Transverse colon (tissue), 4 donors: ENCODE measurements at regions not wholly inside any gene's neighbourhood (a gene's known extent, or its start where the extent isn't known, plus 50 kb on each side); places are given as distances from the start of the nearest gene placed in this dataset.

Experiments used
- DNase-seq: peaks from one replicate; pipeline ENCODE4 v3.0.0-alpha.2; 2019
- H3K27ac ChIP-seq, 4 donors: fragments of 200-600 bp; sonication (generic); 2 replicates each; pipeline ENCODE4 v1.5.1; 2016 to 2018; ENCODE audit warnings: inconsistent platforms in 4 of 4
- H3K27me3 ChIP-seq: fragments of 200-600 bp; sonication (generic); 2 replicates; pipeline ENCODE4 v1.5.1; 2017; ENCODE audit warnings: inconsistent platforms
- H3K36me3 ChIP-seq, 4 donors: fragments of 200-600 bp; sonication (generic); 2 replicates each; pipeline ENCODE4 v1.5.1; 2017 to 2019; ENCODE audit warnings: inconsistent platforms in 4 of 4
- H3K4me1 ChIP-seq, 4 donors: fragments of 200-600 bp; sonication (generic); 2 replicates each; pipeline ENCODE4 v1.5.1; 2017 to 2020; ENCODE audit warnings: inconsistent platforms in 4 of 4
- H3K4me3 ChIP-seq, 4 donors: fragments of 200-600 bp; sonication (generic); 1 replicate in 1 of 4; 2 replicates in 3 of 4; pipeline versions ENCODE4 v1.5.1 to v1.6.1; 2017 to 2019; ENCODE audit warnings: inconsistent platforms in 4 of 4
- H3K9me3 ChIP-seq, 2 donors: fragments of 200-600 bp; sonication (generic); 2 replicates each; pipeline ENCODE4 v1.5.1; 2017 to 2019; ENCODE audit warnings: inconsistent platforms in 2 of 2
- CTCF ChIP-seq, 5 experiments: fragments of 200-600 bp in 3 of 5; fragments of 450-650 bp in 2 of 5; sonication (generic) in 3 of 5; IDR thresholded peaks; 1 replicate in 2 of 5; 2 replicates in 3 of 5; pipeline ENCODE4 v1.5.1; 2016 to 2017; ENCODE audit warnings: antibody characterized with exemption in 5 of 5, inconsistent platforms in 3 of 5, mild to moderate bottlenecking in 2 of 5, moderate library complexity in 1 of 5
- EP300 ChIP-seq: sonication (generic); formaldehyde crosslinking; IDR thresholded peaks from one replicate; pipeline ENCODE4 v1.6.1; 2017; ENCODE audit warnings: antibody characterized with exemption, low read depth
- POLR2A ChIP-seq: fragments of 450-650 bp; IDR thresholded peaks from one replicate; pipeline ENCODE4 v1.6.1; 2016; ENCODE audit warnings: antibody characterized with exemption, mild to moderate bottlenecking, moderate library complexity
- POLR2AphosphoS5 ChIP-seq, 3 donors: sonication (generic); formaldehyde crosslinking; IDR thresholded peaks; one replicate each; pipeline ENCODE4 v1.6.1; 2016; ENCODE audit warnings: antibody characterized with exemption in 3 of 3
- WGBS, 2 donors: methylation state at CpG; one replicate each; pipeline ENCODE4 v1.1.5; 2018; ENCODE audit warnings: low coverage in 1 of 2; 5-methylcytosine and 5-hydroxymethylcytosine counted together
- in situ Hi-C, 4 donors: fragments of 200-750 bp; cut with MboI; loops; one replicate each; pipeline versions ENCODE4 v1.15.0 to v1.15.1; 2017; ENCODE audit warnings: low sequenced_read_pairs in 3 of 4, low pct_ligation_motif_present in 1 of 4, low pct_unique_long_range_greater_than_20kb in 1 of 4
- intact Hi-C: fragments of 100-400 bp; cut with DNase I; formaldehyde crosslinking; loops from one replicate; pipeline ENCODE4 v1.15.1; 2023; ENCODE audit warnings: low total_unique reads

- H3K27me3 ChIP-seq, result no peaks in the 10 kb centered on the region
- no peaks in the 10 kb centered on the region for H3K36me3 ChIP-seq
- TF ChIP-seq POLR2A (no peak), EP300 (no peak), CTCF (IDR thresholded peaks at IDR 0.05) (no peak), POLR2AphosphoS5 (IDR thresholded peaks at IDR 0.05) (no peak)
- intact Hi-C loops, result no loop called here
- no peak for DNase-seq
- peaks cover 13 to 18% of the 10 kb centered on the region in 2 donors for H3K9me3 ChIP-seq
- no peaks in the 10 kb centered on the region for H3K4me1 ChIP-seq
- no peak overlapping the region for H3K27ac ChIP-seq
- in situ Hi-C loops, result loop anchor here in 2 of 4 donors (25.0 kb wide), 1 partner anchor 1610 kb away; no protein-coding TSS in a partner anchor
- no peak overlapping the region for H3K4me3 ChIP-seq
These were observed 103.2 kb upstream of the PPP2R2D start for GRCh38 chr10:131797626-131798025.

GRCh38 chr10:131799429-131799828, 101.4 kb upstream of the PPP2R2D start:
- intact Hi-C loops, result no loop called here
- no peak overlapping the region for H3K27ac ChIP-seq
- 46 to 48% methylated on average over 1 of the region's 1 CpG for WGBS, 2 donors
- H3K9me3 ChIP-seq, result peaks cover 13 to 18% of the 10 kb centered on the region in 2 donors
- no peaks in the 10 kb centered on the region for H3K4me1 ChIP-seq
- in situ Hi-C loops, result loop anchor here in 2 of 4 donors (25.0 kb wide), 1 partner anchor 1612 kb away; no protein-coding TSS in a partner anchor
- H3K27me3 ChIP-seq, result no peaks in the 10 kb centered on the region
- H3K4me3 ChIP-seq, result no peak overlapping the region
- no peaks in the 10 kb centered on the region for H3K36me3 ChIP-seq
- DNase-seq, result no peak
- no peak for TF ChIP-seq EP300
- no peak for TF ChIP-seq CTCF (IDR thresholded peaks at IDR 0.05)
- TF ChIP-seq POLR2AphosphoS5 (IDR thresholded peaks at IDR 0.05), result no peak
- TF ChIP-seq POLR2A, result no peak

GRCh38 chr10:131802156-131802915, 98.5 kb upstream of the PPP2R2D start:
- H3K4me1 ChIP-seq, result no peaks in the 10 kb centered on the region
- no peak overlapping the region for H3K4me3 ChIP-seq
- H3K27me3 ChIP-seq, result no peaks in the 10 kb centered on the region
- in situ Hi-C loops (no loop called here), intact Hi-C loops (no loop called here)
- no peak for TF ChIP-seq CTCF (IDR thresholded peaks at IDR 0.05)
- TF ChIP-seq EP300, result no peak
- no peak for TF ChIP-seq POLR2A
- no peak for TF ChIP-seq POLR2AphosphoS5 (IDR thresholded peaks at IDR 0.05)
- no peak for DNase-seq
- H3K27ac ChIP-seq, result no peak overlapping the region
- peaks cover 10 to 18% of the 10 kb centered on the region in 2 donors for H3K9me3 ChIP-seq
- WGBS, 2 donors, result 87 to 100% methylated on average over 4 to 16 of the region's 16 CpGs
- H3K36me3 ChIP-seq, result no peaks in the 10 kb centered on the region

GRCh38 chr10:131802996-131803395, 97.8 kb upstream of the PPP2R2D start:
- Histone ChIP-seq H3K4me1 (no peaks in the 10 kb centered on the region), H3K4me3 (no peak overlapping the region), H3K9me3 (peaks cover 10 to 13% of the 10 kb centered on the region in 2 donors), H3K36me3 (no peaks in the 10 kb centered on the region), H3K27ac (no peak overlapping the region), H3K27me3 (no peaks in the 10 kb centered on the region)
- in situ Hi-C loops, result no loop called here
- DNase-seq, result no peak
- TF ChIP-seq POLR2AphosphoS5 (IDR thresholded peaks at IDR 0.05) (no peak), EP300 (no peak), CTCF (IDR thresholded peaks at IDR 0.05) (no peak), POLR2A (no peak)
- intact Hi-C loops, result no loop called here
- 52 to 57% methylated on average over 4 to 13 of the region's 13 CpGs for WGBS, 2 donors
